IMR-90 (cell line): ENCODE measurements at regions not wholly inside any gene's neighbourhood (a gene's known extent, or its start where the extent isn't known, plus 50 kb on each side); places are given as distances from the start of the nearest gene placed in this dataset.

Experiments
- BHLHE40 ChIP-seq: fragments of 150-350 bp; IDR thresholded peaks from 2 replicates; pipeline ENCODE4 v1.6.1; 2016; ENCODE audit warnings: mild to moderate bottlenecking, low read depth, low read length
- CHD1 ChIP-seq: IDR thresholded peaks from 2 replicates; pipeline ENCODE4 v1.6.1; 2012; ENCODE audit warnings: low read depth, low read length, improper control_type of control experiment
- FOS ChIP-seq: fragments of 150-350 bp; IDR thresholded peaks from 2 replicates; pipeline ENCODE4 v1.6.1; 2016; ENCODE audit warnings: low read depth, low read length
- MAFK ChIP-seq: IDR thresholded peaks from 2 replicates; pipeline ENCODE4 v1.6.1; 2012; ENCODE audit warnings: low read depth, low read length, improper control_type of control experiment
- MAZ ChIP-seq: IDR thresholded peaks from 2 replicates; pipeline ENCODE4 v1.6.1; 2012; ENCODE audit warnings: low read depth, mild to moderate bottlenecking, low read length, improper control_type of control experiment, moderate library complexity, borderline replicate concordance
- MXI1 ChIP-seq: IDR thresholded peaks from 2 replicates; pipeline ENCODE4 v1.6.1; 2012; ENCODE audit warnings: low read depth, mild to moderate bottlenecking, low read length, moderate library complexity, borderline replicate concordance
- POLR2A ChIP-seq: IDR thresholded peaks from 2 replicates; pipeline ENCODE4 v1.6.1; 2012; ENCODE audit warnings: mild to moderate bottlenecking, low read depth, low read length
- RAD21 ChIP-seq: IDR thresholded peaks from 2 replicates; pipeline ENCODE4 v1.6.1; 2012; ENCODE audit warnings: low read length, improper control_type of control experiment
- RCOR1 ChIP-seq: IDR thresholded peaks from 2 replicates; pipeline ENCODE4 v1.6.1; 2012; ENCODE audit warnings: mild to moderate bottlenecking, low read length, improper control_type of control experiment; ENCODE audit not compliant: insufficient replicate concordance
- RFX5 ChIP-seq: IDR thresholded peaks from 2 replicates; pipeline ENCODE4 v1.8.0; 2012; ENCODE audit warnings: low read depth, mild to moderate bottlenecking, low read length, moderate library complexity
- SMC3 ChIP-seq: fragments of 150-350 bp; IDR thresholded peaks from 2 replicates; pipeline ENCODE4 v1.6.1; 2016; ENCODE audit warnings: low read depth, mild to moderate bottlenecking, antibody characterized with exemption, low read length, moderate library complexity
- TF ChIP-seq, protein P1 (sequence below): conservative IDR thresholded peaks from 2 replicates; pipeline ENCODE4 v1.5.1; 2012; ENCODE audit warnings: mild to moderate bottlenecking, low read depth, low read length, improper control_type of control experiment
- TF ChIP-seq, protein P2 (sequence below): fragments of 150-350 bp; IDR thresholded peaks from 2 replicates; pipeline ENCODE4 v1.6.1; 2016; ENCODE audit warnings: low read depth, mild to moderate bottlenecking, low read length, moderate library complexity, borderline replicate concordance
- TF ChIP-seq, protein P3 (sequence below): fragments of 150-350 bp; IDR thresholded peaks from 2 replicates; pipeline ENCODE4 v1.6.1; 2017; ENCODE audit warnings: mild to moderate bottlenecking, antibody characterized with exemption, low read length, low read depth

DNA sequence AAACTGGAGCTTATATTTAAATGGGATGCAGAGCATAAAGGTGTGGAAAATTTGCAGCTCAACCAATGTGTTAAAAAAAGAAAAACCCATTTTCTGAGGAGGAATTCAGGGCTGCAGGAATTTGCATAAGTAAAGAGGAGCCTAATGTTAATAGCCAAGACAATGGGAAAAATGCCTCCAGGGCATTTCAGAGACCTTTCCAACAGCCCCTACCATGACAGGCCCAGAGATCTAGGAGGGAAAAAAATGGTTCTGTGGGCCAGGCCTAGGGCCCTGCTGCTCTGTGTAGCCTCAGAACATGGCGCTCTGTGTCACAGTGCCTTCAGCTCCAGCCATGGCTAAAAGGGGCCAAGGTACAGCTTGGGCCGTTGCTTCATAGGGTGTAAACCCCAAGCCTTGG, 719.7 kb upstream of the ACVR2A start:
- TF ChIP-seq MAZ (no peak), SMC3 (no peak), POLR2A (no peak), RCOR1 (no peak), MXI1 (no peak), BHLHE40 (no peak), FOS (no peak), RFX5 (no peak), RAD21 (no peak), MAFK (no peak), CHD1 (no peak)
- TF ChIP-seq, protein P1, sequence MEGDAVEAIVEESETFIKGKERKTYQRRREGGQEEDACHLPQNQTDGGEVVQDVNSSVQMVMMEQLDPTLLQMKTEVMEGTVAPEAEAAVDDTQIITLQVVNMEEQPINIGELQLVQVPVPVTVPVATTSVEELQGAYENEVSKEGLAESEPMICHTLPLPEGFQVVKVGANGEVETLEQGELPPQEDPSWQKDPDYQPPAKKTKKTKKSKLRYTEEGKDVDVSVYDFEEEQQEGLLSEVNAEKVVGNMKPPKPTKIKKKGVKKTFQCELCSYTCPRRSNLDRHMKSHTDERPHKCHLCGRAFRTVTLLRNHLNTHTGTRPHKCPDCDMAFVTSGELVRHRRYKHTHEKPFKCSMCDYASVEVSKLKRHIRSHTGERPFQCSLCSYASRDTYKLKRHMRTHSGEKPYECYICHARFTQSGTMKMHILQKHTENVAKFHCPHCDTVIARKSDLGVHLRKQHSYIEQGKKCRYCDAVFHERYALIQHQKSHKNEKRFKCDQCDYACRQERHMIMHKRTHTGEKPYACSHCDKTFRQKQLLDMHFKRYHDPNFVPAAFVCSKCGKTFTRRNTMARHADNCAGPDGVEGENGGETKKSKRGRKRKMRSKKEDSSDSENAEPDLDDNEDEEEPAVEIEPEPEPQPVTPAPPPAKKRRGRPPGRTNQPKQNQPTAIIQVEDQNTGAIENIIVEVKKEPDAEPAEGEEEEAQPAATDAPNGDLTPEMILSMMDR, result no peak
- TF ChIP-seq, protein P2, sequence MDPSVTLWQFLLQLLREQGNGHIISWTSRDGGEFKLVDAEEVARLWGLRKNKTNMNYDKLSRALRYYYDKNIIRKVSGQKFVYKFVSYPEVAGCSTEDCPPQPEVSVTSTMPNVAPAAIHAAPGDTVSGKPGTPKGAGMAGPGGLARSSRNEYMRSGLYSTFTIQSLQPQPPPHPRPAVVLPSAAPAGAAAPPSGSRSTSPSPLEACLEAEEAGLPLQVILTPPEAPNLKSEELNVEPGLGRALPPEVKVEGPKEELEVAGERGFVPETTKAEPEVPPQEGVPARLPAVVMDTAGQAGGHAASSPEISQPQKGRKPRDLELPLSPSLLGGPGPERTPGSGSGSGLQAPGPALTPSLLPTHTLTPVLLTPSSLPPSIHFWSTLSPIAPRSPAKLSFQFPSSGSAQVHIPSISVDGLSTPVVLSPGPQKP, result no peak
- TF ChIP-seq, protein P3, sequence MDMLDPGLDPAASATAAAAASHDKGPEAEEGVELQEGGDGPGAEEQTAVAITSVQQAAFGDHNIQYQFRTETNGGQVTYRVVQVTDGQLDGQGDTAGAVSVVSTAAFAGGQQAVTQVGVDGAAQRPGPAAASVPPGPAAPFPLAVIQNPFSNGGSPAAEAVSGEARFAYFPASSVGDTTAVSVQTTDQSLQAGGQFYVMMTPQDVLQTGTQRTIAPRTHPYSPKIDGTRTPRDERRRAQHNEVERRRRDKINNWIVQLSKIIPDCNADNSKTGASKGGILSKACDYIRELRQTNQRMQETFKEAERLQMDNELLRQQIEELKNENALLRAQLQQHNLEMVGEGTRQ, result no peak
